GM18858 (cell line): ENCODE measurements at regions not wholly inside any gene's neighbourhood (a gene's known extent, or its start where the extent isn't known, plus 50 kb on each side); places are given as distances from the start of the nearest gene placed in this dataset.

Experiments
- ATAC-seq: cut with Tn5 transposase; IDR thresholded peaks from one replicate; pipeline ENCODE4 v1.9.1; 2021; ENCODE audit not compliant: unreplicated experiment

- no peak for ATAC-seq
Observed at GRCh38 chr16:82248677-82249076, 78.7 kb upstream of the MPHOSPH6 start.

GRCh38 chr16:82248012-82248656 lies 78.1 kb upstream of the MPHOSPH6 start:
- no peak for ATAC-seq

GRCh38 chr16:82242201-82242600 lies 72.2 kb upstream of the MPHOSPH6 start:
- ATAC-seq, result no peak

GRCh38 chr16:82241469-82242052 lies 71.5 kb upstream of the MPHOSPH6 start:
- ATAC-seq, result no peak

GRCh38 chr16:82240111-82240510 lies 70.1 kb upstream of the MPHOSPH6 start:
- no peak for ATAC-seq

GRCh38 chr16:82236875-82237274 lies 66.9 kb upstream of the MPHOSPH6 start:
- no peak for ATAC-seq

GRCh38 chr16:82236415-82236814 lies 66.4 kb upstream of the MPHOSPH6 start:
- ATAC-seq, result no peak

- ATAC-seq, result no peak
Observed at GRCh38 chr16:82232806-82233205, 62.8 kb upstream of the MPHOSPH6 start.

GRCh38 chr16:82231008-82231787 lies 61.2 kb upstream of the MPHOSPH6 start:
- ATAC-seq, result no peak

GRCh38 chr16:82229800-82230619 lies 60.0 kb upstream of the MPHOSPH6 start:
- no peak for ATAC-seq

GRCh38 chr16:82226327-82226726 lies 56.3 kb upstream of the MPHOSPH6 start:
- no peak for ATAC-seq

- ATAC-seq, result no peak
Observed at GRCh38 chr16:82224821-82225220, 54.8 kb upstream of the MPHOSPH6 start.

- ATAC-seq, result no peak
Observed at GRCh38 chr16:82220541-82220940, 50.5 kb upstream of the MPHOSPH6 start.
